IPS-18c (cell line): ENCODE measurements at regions not wholly inside any gene's neighbourhood (a gene's known extent, or its start where the extent isn't known, plus 50 kb on each side); places are given as distances from the start of the nearest gene placed in this dataset.

ENCODE experiments used
- H3K4me3 ChIP-seq: 2 replicates; pipeline ENCODE4 v1.7.0; 2013; ENCODE audit warnings: low read depth, mild to moderate bottlenecking, low read length, moderate library complexity; ENCODE audit not compliant: insufficient read depth
- H3K9me3 ChIP-seq: one replicate; pipeline ENCODE4 v1.6.1; 2013; ENCODE audit warnings: mild to moderate bottlenecking, low read length, moderate library complexity; ENCODE audit not compliant: control insufficient read depth, insufficient read depth

GRCh38 chr1:181416268-181416860 is 67.0 kb upstream of the CACNA1E start:
- H3K4me3 ChIP-seq = no peak overlapping the region
- no peaks in the 10 kb centered on the region for H3K9me3 ChIP-seq

DNA sequence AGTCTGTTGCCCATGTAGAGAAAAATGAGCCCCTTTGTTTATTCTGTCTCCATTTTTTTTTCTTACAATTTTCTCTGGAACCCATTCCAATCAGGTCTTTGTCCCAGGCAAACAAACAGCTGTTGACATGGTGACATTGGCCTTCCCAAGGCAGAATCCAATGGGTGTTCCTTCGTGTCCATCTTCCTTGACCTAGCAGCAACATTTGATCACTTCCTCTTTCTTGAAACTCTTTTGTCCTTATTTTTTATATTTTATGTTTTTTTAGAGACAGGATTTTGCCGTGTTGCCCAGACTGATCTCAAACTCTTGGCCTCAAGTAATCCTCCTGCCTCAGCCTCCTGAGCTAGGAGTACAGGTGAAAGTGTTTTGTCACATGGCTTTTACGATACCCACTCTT is 65.4 kb upstream of the CACNA1E start:
- H3K4me3 ChIP-seq = no peak overlapping the region

GRCh38 chr1:181423301-181423918 is 59.9 kb upstream of the CACNA1E start:
- no peaks in the 10 kb centered on the region for H3K9me3 ChIP-seq
- no peak overlapping the region for H3K4me3 ChIP-seq

More for the DNA sequence above, 65.4 kb upstream of the CACNA1E start:
- H3K9me3 ChIP-seq = no peaks in the 10 kb centered on the region

DNA sequence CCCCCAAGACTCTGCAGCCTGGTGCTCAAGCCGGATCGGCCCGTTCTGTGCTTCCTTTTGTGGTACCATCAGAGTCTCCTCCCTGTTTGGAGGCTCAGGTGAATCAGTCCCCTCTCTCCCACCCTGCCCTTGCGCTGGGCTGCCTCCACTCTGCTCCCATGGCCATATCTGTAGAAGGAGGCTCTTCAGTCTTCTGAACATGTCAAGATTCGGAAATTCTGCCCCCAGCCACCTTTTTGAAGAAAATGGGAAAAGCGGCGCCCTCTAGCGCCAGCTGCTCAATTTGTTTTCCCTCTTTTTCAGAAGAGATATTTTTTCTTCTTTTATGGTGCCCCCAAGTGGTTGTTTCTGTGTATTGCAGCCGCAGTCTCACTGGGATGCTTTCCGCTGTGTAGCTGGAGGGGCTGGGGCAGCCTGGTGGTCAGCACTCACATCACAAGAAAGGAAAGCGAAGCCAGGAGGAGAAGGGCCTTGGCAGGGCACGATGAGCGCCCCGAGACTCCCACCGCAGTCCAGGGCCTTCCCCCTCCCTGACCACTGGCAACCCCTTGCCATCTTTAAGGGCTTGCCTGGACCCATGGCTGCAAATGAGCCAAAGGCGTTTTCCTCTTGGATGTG is 58.4 kb upstream of the CACNA1E start:
- no peaks in the 10 kb centered on the region for H3K9me3 ChIP-seq
- no peak overlapping the region for H3K4me3 ChIP-seq

DNA sequence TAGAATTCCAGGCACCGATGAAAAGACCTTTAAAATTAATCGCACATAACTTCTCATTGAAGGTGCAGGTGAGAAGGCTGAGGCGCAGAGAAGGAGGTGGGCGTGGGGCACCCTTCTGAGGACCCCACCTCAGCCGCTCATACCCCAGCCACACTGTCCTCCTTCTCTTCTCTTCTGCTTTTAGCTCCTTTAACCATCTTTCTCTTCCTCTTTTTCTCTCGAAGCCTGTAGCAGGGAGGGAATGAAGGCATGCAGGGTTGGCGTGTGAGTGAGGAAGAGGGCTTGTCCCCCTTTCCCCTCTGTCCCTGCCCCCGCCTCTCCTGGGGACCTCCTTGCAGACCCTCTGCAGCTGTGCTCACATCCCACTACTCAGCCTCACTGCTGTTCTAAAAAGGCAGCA is 57.8 kb upstream of the CACNA1E start:
- no peak overlapping the region for H3K4me3 ChIP-seq
- no peaks in the 10 kb centered on the region for H3K9me3 ChIP-seq

DNA sequence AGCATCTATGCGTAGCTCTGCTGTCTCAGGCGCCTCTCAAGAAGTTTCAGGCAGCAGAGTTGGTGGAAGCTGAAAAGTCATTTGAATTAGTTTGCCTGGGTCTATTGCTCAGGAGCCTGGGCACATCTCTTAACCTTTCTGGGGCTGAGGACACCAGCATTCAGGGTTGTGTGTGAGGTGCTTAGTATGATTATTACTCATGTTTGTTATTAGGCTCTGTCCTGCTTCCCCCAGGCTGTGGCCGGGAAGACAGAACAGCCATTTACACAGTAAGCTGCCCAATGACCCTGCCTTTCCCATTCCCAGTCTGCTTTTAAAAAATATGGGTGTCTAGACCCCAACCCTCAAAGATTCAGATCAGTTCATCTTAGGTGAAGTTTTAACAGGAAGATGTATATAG is 53.9 kb upstream of the CACNA1E start:
- Histone ChIP-seq H3K4me3 (no peak overlapping the region), H3K9me3 (no peaks in the 10 kb centered on the region)

- no peaks in the 10 kb centered on the region for H3K9me3 ChIP-seq
- H3K4me3 ChIP-seq = no peak overlapping the region
Observed at GRCh38 chr1:181430015-181430885, 53.1 kb upstream of the CACNA1E start.
